H1 (cell line): ENCODE measurements at regions not wholly inside any gene's neighbourhood (a gene's known extent, or its start where the extent isn't known, plus 50 kb on each side); places are given as distances from the start of the nearest gene placed in this dataset.

Experiments used
- CTCF ChIA-PET: fragments of 300-600 bp; sonication (Branson Sonifier 250); formaldehyde crosslinking; loops from one replicate; lab custom pipeline; 2021; ENCODE audit not compliant: partially characterized antibody; lab: Charles Lee
- POLR2A ChIA-PET: fragments of 300-600 bp; sonication (Branson Sonifier 250); formaldehyde crosslinking; loops from one replicate; lab custom pipeline; 2021; ENCODE audit warnings: inconsistent platforms; ENCODE audit not compliant: partially characterized antibody; lab: Charles Lee
- DNase-seq, 2 experiments: peaks; one replicate each; pipeline versions ENCODE4 v3.0.0 to v3.0.0-alpha.2; 2010 to 2022; ENCODE audit warnings: low spot score in 2 of 2, low read depth in 1 of 2, mixed read lengths in 1 of 2
- FAIRE-seq: peaks from 2 replicates; lab custom pipeline; 2011; peaks lifted over from hg19 to GRCh38; lab: Jason Lieb, UNC
- H2AFZ ChIP-seq: 2 replicates; pipeline ENCODE4 v1.8.1; 2012; ENCODE audit warnings: low read length, inconsistent platforms
- H2AK5ac ChIP-seq: 2 replicates; pipeline ENCODE4 v1.6.1; 2013; ENCODE audit warnings: low read depth, low read length
- H2BK120ac ChIP-seq: replicated peaks from 2 replicates; pipeline ENCODE3; 2013; ENCODE audit warnings: low read depth, low read length, inconsistent platforms
- H2BK12ac ChIP-seq: 2 replicates; pipeline ENCODE4 v1.6.1; 2013; ENCODE audit warnings: low read depth, low read length
- H2BK15ac ChIP-seq: 2 replicates; pipeline ENCODE4 v1.6.1; 2013; ENCODE audit warnings: low read length
- H2BK20ac ChIP-seq: 2 replicates; pipeline ENCODE4 v1.6.1; 2013; ENCODE audit warnings: low read length
- H2BK5ac ChIP-seq: 2 replicates; pipeline ENCODE4 v1.6.1; 2013; ENCODE audit warnings: low read depth, low read length
- H3K14ac ChIP-seq: 2 replicates; pipeline ENCODE4 v1.6.1; 2013; ENCODE audit warnings: inconsistent platforms; ENCODE audit not compliant: insufficient read length
- H3K18ac ChIP-seq: 2 replicates; pipeline ENCODE4 v1.6.1; 2013; ENCODE audit warnings: low read length; ENCODE audit errors: extremely low read depth
- H3K23ac ChIP-seq: 2 replicates; pipeline ENCODE4 v1.6.1; 2013; ENCODE audit warnings: inconsistent platforms; ENCODE audit not compliant: insufficient read length
- H3K23me2 ChIP-seq: 2 replicates; pipeline ENCODE4 v1.6.1; 2013; ENCODE audit warnings: low read depth, low read length
- H3K27ac ChIP-seq: 2 replicates; pipeline ENCODE4 v1.6.1; 2011; ENCODE audit warnings: low read depth, low read length, inconsistent platforms
- H3K27me3 ChIP-seq, 4 experiments: replicated peaks in 1 of 4; 1 replicate in 1 of 4; 2 replicates in 3 of 4; pipeline versions ENCODE4 v1.6.1 to v1.8.1; 2011 to 2013; ENCODE audit warnings: low read length in 3 of 4, mild to moderate bottlenecking in 3 of 4, inconsistent platforms in 2 of 4, mixed read lengths in 2 of 4, moderate library complexity in 1 of 4; ENCODE audit not compliant: control insufficient read depth in 3 of 4, insufficient read depth in 3 of 4; ENCODE audit errors: extremely low read depth in 1 of 4
- H3K36me3 ChIP-seq, 4 experiments: 2 replicates each; pipeline versions ENCODE4 v1.6.1 to v1.8.1; 2011 to 2013; ENCODE audit warnings: mild to moderate bottlenecking in 4 of 4, low read length in 3 of 4, moderate library complexity in 2 of 4, control low read depth in 1 of 4, inconsistent platforms in 1 of 4; ENCODE audit not compliant: insufficient read depth in 4 of 4, control insufficient read depth in 2 of 4
- H3K4ac ChIP-seq: replicated peaks from 2 replicates; pipeline ENCODE3; 2013; ENCODE audit warnings: low read length, low read depth, mixed read lengths, inconsistent platforms; ENCODE audit not compliant: insufficient read length
- H3K4me1 ChIP-seq, 4 experiments: replicated peaks in 1 of 4; 1 replicate in 1 of 4; 2 replicates in 3 of 4; pipeline versions ENCODE4 v1.6.1 to v1.8.1; 2011 to 2013; ENCODE audit warnings: low read length in 3 of 4, inconsistent platforms in 2 of 4, mixed read lengths in 1 of 4; ENCODE audit not compliant: insufficient read depth in 4 of 4, control insufficient read depth in 3 of 4
- H3K4me2 ChIP-seq, 2 experiments: 2 replicates each; pipeline versions ENCODE4 v1.6.1 to v1.8.1; 2011 to 2013; ENCODE audit warnings: low read depth in 2 of 2, low read length in 2 of 2, control low read depth in 1 of 2, inconsistent platforms in 1 of 2, mild to moderate bottlenecking in 1 of 2; ENCODE audit not compliant: insufficient read depth in 1 of 2
- H3K4me3 ChIP-seq, 4 experiments: fragments of 200-600, 300-600 bp in 1 of 4; sonication (generic), shearing (Covaris generic), sonication (Bioruptor Twin) in 1 of 4; 2 replicates each; pipeline versions ENCODE4 v1.5.1 to v1.8.1; 2011 to 2016; ENCODE audit warnings: low read length in 4 of 4, low read depth in 3 of 4, control low read depth in 2 of 4, inconsistent platforms in 2 of 4, mild to moderate bottlenecking in 2 of 4, mixed read lengths in 1 of 4, moderate library complexity in 1 of 4; ENCODE audit not compliant: insufficient read depth in 2 of 4; ENCODE audit errors: extremely low read depth in 1 of 4
- H3K56ac ChIP-seq: replicated peaks from 2 replicates; pipeline ENCODE3; 2013; ENCODE audit warnings: low read depth, mild to moderate bottlenecking, mixed read lengths, low read length, inconsistent platforms; ENCODE audit not compliant: insufficient read length
- H3K79me1 ChIP-seq: 2 replicates; pipeline ENCODE4 v1.6.1; 2013; ENCODE audit warnings: low read depth, low read length, control low read depth
- H3K79me2 ChIP-seq, 2 experiments: 2 replicates each; pipeline versions ENCODE4 v1.6.1 to v1.8.1; 2012 to 2013; ENCODE audit warnings: low read length in 2 of 2, mild to moderate bottlenecking in 2 of 2, inconsistent platforms in 1 of 2; ENCODE audit not compliant: insufficient read depth in 2 of 2, control insufficient read depth in 1 of 2
- H3K9ac ChIP-seq, 4 experiments: replicated peaks in 1 of 4; 1 replicate in 1 of 4; 2 replicates in 3 of 4; pipeline versions ENCODE4 v1.6.1 to v1.8.1; 2011 to 2013; ENCODE audit warnings: low read depth in 3 of 4, low read length in 3 of 4, control low read depth in 2 of 4, mild to moderate bottlenecking in 2 of 4, moderate library complexity in 2 of 4, inconsistent platforms in 1 of 4; ENCODE audit errors: extremely low read depth in 1 of 4
- H3K9me3 ChIP-seq, 2 experiments: 2 replicates each; pipeline versions ENCODE4 v1.6.1 to v1.8.1; 2012 to 2013; ENCODE audit warnings: mild to moderate bottlenecking in 2 of 2, moderate library complexity in 2 of 2, control low read depth in 1 of 2, inconsistent platforms in 1 of 2, low read depth in 1 of 2, low read length in 1 of 2, mixed read lengths in 1 of 2; ENCODE audit not compliant: insufficient read depth in 2 of 2
- H4K20me1 ChIP-seq, 2 experiments: replicated peaks in 1 of 2; 2 replicates each; pipeline versions ENCODE3 to v1.8.1; 2011 to 2013; ENCODE audit warnings: inconsistent platforms in 2 of 2, low read length in 2 of 2, mild to moderate bottlenecking in 1 of 2; ENCODE audit not compliant: insufficient read depth in 2 of 2, control insufficient read depth in 1 of 2
- H4K5ac ChIP-seq: 2 replicates; pipeline ENCODE4 v1.6.1; 2013; ENCODE audit warnings: low read length, low read depth, mixed read lengths, inconsistent platforms; ENCODE audit not compliant: insufficient read length
- H4K8ac ChIP-seq: 2 replicates; pipeline ENCODE4 v1.8.0; 2013; ENCODE audit warnings: mild to moderate bottlenecking, moderate library complexity, low read length, inconsistent platforms; ENCODE audit not compliant: insufficient read depth; ENCODE audit errors: extremely low read depth
- H4K91ac ChIP-seq: replicated peaks from 2 replicates; pipeline ENCODE3; 2013; ENCODE audit warnings: low read length, mixed read lengths, inconsistent platforms; ENCODE audit not compliant: insufficient read length
- ASH2L ChIP-seq: fragments of 200-600, 300-600 bp; sonication (generic); IDR thresholded peaks from one replicate; pipeline ENCODE4 v1.7.1; 2017; ENCODE audit warnings: low read length
- SUZ12 ChIP-seq: fragments of 200-600 bp; sonication (generic); IDR thresholded peaks from 2 replicates; pipeline ENCODE4 v1.6.1; 2012; ENCODE audit warnings: mild to moderate bottlenecking, inconsistent platforms, low read length, moderate library complexity, mixed read lengths
- WGBS, 2 experiments: shearing (Covaris generic) in 1 of 2; methylation state at CpG; one replicate each; pipeline versions ENCODE4 v1.1.6 to v1.1.7; 2013 to 2015; ENCODE audit warnings: low lambda C conversion rate in 2 of 2, mixed read lengths in 2 of 2, inconsistent platforms in 1 of 2, low coverage in 1 of 2, missing lambda C conversion rate in 1 of 2; ENCODE audit not compliant: insufficient replicate concordance in 2 of 2, insufficient coverage in 1 of 2, insufficient read length in 1 of 2; ENCODE audit errors: extremely low coverage in 1 of 2, missing lambda C conversion rate in 1 of 2; 5-methylcytosine and 5-hydroxymethylcytosine counted together

- Histone ChIP-seq H3K18ac (no peak overlapping the region), H2BK5ac (no peak overlapping the region), H3K27ac (no peak overlapping the region), H2BK12ac (no peak overlapping the region), H3K56ac (no peak overlapping the region), H3K23me2 (no peaks in the 10 kb centered on the region), H3K9ac (no peak overlapping the region), H2AK5ac (no peak overlapping the region), H3K9me3 (no peaks in the 10 kb centered on the region), H2BK20ac (no peak overlapping the region), H3K36me3 (no peaks in the 10 kb centered on the region), H4K20me1 (no peaks in the 10 kb centered on the region), H2BK120ac (no peak overlapping the region), H3K79me2 (no peaks in the 10 kb centered on the region), H3K79me1 (no peaks in the 10 kb centered on the region), H3K23ac (no peak overlapping the region), H4K8ac (no peak overlapping the region), H4K5ac (no peak overlapping the region), H3K4me1 (no peaks in the 10 kb centered on the region), H3K4me3 (no peak overlapping the region), H3K14ac (no peak overlapping the region), H2AFZ (no peak overlapping the region), H3K4me2 (no peak overlapping the region), H2BK15ac (no peak overlapping the region), H4K91ac (no peak overlapping the region), H3K27me3 (no peaks in the 10 kb centered on the region), H3K4ac (no peak overlapping the region)
- 74% methylated on average over 4 of the region's 4 CpGs; no CpG with 5 or more reads in 1 of the 2 experiments for WGBS, 2 experiments
- no peak for DNase-seq
- TF ChIP-seq SUZ12, result no peak
- TF ChIP-seq ASH2L, result no peak
- CTCF ChIA-PET, result interaction anchor here (1.3 kb wide), 1 partner anchor 9 kb away, joined by 3 read pairs; no protein-coding TSS in a partner anchor
- POLR2A ChIA-PET, result no interaction called here
- FAIRE-seq, result no peak
These were observed 467.0 kb upstream of the POT1 start for GRCh38 chr7:125396466-125397151.
